WI38 (cell line): ENCODE measurements at regions not wholly inside any gene's neighbourhood (a gene's known extent, or its start where the extent isn't known, plus 50 kb on each side); places are given as distances from the start of the nearest gene placed in this dataset.

Experiments
- H3K4me3 ChIP-seq: 2 replicates; pipeline ENCODE4 v1.5.1; 2011; ENCODE audit warnings: low read depth, mild to moderate bottlenecking, control low read depth, low read length
- CTCF ChIP-seq: IDR thresholded peaks from 2 replicates; pipeline ENCODE4 v1.5.1; 2012; ENCODE audit warnings: low read depth, mild to moderate bottlenecking, control low read depth, low read length

GRCh38 chr18:38900445-38900844 is 1334.8 kb upstream of the CELF4 start:
- no peak overlapping the region for H3K4me3 ChIP-seq
- no peak for TF ChIP-seq CTCF

GRCh38 chr18:38900031-38900430 is 1334.4 kb upstream of the CELF4 start:
- no peak for TF ChIP-seq CTCF
- no peak overlapping the region for H3K4me3 ChIP-seq

GRCh38 chr18:38899252-38899651 is 1333.7 kb upstream of the CELF4 start:
- no peak for TF ChIP-seq CTCF

GRCh38 chr18:38898167-38898566 is 1332.6 kb upstream of the CELF4 start:
- no peak overlapping the region for H3K4me3 ChIP-seq
- TF ChIP-seq CTCF = no peak

More at GRCh38 chr18:38899252-38899651, 1333.7 kb upstream of the CELF4 start:
- H3K4me3 ChIP-seq = no peak overlapping the region

GRCh38 chr18:38895560-38895959 is 1330.0 kb upstream of the CELF4 start:
- no peak overlapping the region for H3K4me3 ChIP-seq
- TF ChIP-seq CTCF = no peak

- H3K4me3 ChIP-seq = no peak overlapping the region
- TF ChIP-seq CTCF = no peak
Measured at GRCh38 chr18:38887671-38888020, 1322.0 kb upstream of the CELF4 start.

GRCh38 chr18:38886861-38887670 is 1321.5 kb upstream of the CELF4 start:
- H3K4me3 ChIP-seq = no peak overlapping the region
- no peak for TF ChIP-seq CTCF
